Neutrophil (primary cell): ENCODE measurements at regions not wholly inside any gene's neighbourhood (a gene's known extent, or its start where the extent isn't known, plus 50 kb on each side); places are given as distances from the start of the nearest gene placed in this dataset.
"Not testable (repeated sequence)": the region's sequence is repeated elsewhere in the genome, so short reads cannot be mapped to it uniquely, and the experiment has no call there.

ENCODE experiments used
- H3K27ac ChIP-seq: fragments of 200-600 bp; sonication (generic); 2 replicates; pipeline ENCODE4 v1.5.1; 2016; ENCODE audit warnings: mild to moderate bottlenecking, moderate library complexity
- H3K27me3 ChIP-seq: fragments of 200-600 bp; sonication (generic); 2 replicates; pipeline ENCODE4 v1.6.0; 2016; ENCODE audit warnings: mild to moderate bottlenecking
- H3K36me3 ChIP-seq: fragments of 200-600 bp; sonication (generic); 2 replicates; pipeline ENCODE4 v1.5.1; 2017
- H3K4me1 ChIP-seq, 2 experiments: fragments of 200-600 bp in 1 of 2; sonication (generic) in 1 of 2; 1 replicate in 1 of 2; 2 replicates in 1 of 2; pipeline versions ENCODE4 v1.5.1 to v1.6.1; 2013 to 2016; ENCODE audit warnings: low read depth in 1 of 2, low read length in 1 of 2, mild to moderate bottlenecking in 1 of 2, moderate library complexity in 1 of 2; ENCODE audit not compliant: control insufficient read depth in 1 of 2, insufficient read depth in 1 of 2
- H3K4me3 ChIP-seq, 2 experiments: fragments of 200-600 bp in 1 of 2; sonication (generic) in 1 of 2; 1 replicate in 1 of 2; 2 replicates in 1 of 2; pipeline ENCODE4 v1.5.1; 2013 to 2016; ENCODE audit warnings: low read depth in 1 of 2, low read length in 1 of 2, mild to moderate bottlenecking in 1 of 2, moderate library complexity in 1 of 2
- H3K9me3 ChIP-seq: fragments of 200-600 bp; sonication (generic); 2 replicates; pipeline ENCODE4 v1.5.1; 2016
- TF ChIP-seq, protein P1 (sequence below): fragments of 200-600 bp; sonication (generic); IDR thresholded peaks from 2 replicates; pipeline ENCODE4 v1.5.1; 2016; ENCODE audit warnings: antibody characterized with exemption

DNA sequence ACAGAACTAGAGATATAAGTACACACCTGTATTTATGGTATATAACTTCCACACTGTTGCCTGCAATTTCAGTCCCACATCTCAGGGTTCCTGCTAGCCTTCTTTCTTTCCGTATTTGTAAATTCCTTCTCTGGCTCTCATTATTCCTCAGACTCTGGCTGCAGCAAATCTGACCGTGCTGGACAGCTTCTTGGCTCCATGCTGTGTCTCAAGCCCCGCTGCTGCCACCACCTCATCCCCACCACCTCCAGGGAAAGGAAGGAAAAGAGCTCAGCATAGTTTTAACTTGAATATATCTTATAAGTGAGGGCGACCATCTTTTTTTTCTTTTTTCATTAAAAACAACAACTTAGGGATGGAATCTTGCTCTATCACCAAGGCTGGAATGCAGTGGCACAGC lies 155.6 kb upstream of the CXCL13 start:
- TF ChIP-seq, protein P1, sequence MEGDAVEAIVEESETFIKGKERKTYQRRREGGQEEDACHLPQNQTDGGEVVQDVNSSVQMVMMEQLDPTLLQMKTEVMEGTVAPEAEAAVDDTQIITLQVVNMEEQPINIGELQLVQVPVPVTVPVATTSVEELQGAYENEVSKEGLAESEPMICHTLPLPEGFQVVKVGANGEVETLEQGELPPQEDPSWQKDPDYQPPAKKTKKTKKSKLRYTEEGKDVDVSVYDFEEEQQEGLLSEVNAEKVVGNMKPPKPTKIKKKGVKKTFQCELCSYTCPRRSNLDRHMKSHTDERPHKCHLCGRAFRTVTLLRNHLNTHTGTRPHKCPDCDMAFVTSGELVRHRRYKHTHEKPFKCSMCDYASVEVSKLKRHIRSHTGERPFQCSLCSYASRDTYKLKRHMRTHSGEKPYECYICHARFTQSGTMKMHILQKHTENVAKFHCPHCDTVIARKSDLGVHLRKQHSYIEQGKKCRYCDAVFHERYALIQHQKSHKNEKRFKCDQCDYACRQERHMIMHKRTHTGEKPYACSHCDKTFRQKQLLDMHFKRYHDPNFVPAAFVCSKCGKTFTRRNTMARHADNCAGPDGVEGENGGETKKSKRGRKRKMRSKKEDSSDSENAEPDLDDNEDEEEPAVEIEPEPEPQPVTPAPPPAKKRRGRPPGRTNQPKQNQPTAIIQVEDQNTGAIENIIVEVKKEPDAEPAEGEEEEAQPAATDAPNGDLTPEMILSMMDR = no peak
- Histone ChIP-seq H3K4me1 (no peaks in the 10 kb centered on the region), H3K27ac (no peak overlapping the region), H3K9me3 (no peaks in the 10 kb centered on the region), H3K36me3 (no peaks in the 10 kb centered on the region), H3K4me3 (no peak overlapping the region), H3K27me3 (no peaks in the 10 kb centered on the region)

DNA sequence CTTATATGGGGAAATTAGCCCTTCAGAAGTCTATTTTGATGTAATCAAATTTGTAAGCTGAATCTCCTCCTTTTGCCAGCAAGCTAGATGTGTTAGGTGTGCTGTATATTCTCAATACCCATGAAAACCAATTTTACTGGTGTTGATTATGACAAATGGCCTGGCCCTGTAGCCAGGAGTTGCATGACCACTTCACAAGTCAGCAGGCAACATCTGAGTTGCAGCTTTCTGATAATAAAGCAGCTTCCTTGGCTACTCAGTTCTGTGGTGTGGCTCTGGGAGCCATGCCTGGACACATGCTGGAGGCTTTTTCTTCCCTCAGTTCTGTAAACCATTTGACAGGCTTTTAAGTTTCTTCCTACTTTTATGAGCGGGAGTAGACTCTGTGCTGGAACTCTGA lies 154.1 kb upstream of the CXCL13 start:
- no peaks in the 10 kb centered on the region for H3K4me1 ChIP-seq
- H3K27me3 ChIP-seq = no peaks in the 10 kb centered on the region

DNA sequence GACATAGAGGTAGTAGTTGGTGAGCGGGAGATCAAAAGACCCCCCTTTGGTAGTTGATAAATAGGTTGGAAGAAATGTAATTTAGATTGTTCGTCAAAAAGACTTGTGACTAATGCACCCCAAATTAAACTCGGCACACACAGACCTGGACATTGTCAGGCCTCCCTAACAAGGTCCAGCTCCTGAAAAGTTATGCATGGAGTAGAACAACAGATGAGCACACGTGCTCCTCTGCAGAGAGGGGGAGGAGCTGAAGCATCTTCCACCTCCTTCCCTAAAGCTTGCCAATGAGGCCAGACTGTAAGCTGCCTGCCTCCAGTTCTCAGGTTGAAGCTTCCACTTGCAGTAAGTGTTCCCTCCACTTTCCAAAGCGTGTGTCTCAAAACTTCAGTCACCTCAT lies 153.5 kb upstream of the CXCL13 start:
- H3K27ac ChIP-seq, H3K9me3 ChIP-seq, H3K4me1 ChIP-seq, H3K27me3 ChIP-seq, H3K36me3 ChIP-seq, H3K4me3 ChIP-seq: not testable (repeated sequence)

More for the DNA sequence above, 154.1 kb upstream of the CXCL13 start:
- Histone ChIP-seq H3K27ac (no peak overlapping the region), H3K9me3 (no peaks in the 10 kb centered on the region), H3K36me3 (no peaks in the 10 kb centered on the region), H3K4me3 (no peak overlapping the region)
- TF ChIP-seq, protein P1 = no peak

DNA sequence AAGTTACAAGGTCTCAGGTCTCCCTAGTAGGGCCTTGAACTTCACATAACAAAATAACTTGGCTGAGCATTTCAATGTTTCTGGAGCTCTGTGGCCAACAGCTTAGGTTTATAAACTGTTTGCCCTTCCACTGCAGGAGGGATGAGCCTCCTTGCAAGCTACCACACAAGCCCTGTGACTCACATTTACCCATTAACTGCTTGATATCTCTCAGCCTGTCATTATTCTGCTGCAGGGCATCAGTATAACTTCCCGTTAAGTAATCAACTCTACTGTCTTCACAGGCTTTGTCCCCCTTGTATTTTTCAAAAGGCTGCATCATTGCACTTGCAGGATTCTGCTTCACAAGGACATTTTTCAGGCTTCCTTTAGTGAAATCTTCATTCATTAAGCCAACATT lies 151.7 kb upstream of the CXCL13 start:
- no peak overlapping the region for H3K27ac ChIP-seq

DNA sequence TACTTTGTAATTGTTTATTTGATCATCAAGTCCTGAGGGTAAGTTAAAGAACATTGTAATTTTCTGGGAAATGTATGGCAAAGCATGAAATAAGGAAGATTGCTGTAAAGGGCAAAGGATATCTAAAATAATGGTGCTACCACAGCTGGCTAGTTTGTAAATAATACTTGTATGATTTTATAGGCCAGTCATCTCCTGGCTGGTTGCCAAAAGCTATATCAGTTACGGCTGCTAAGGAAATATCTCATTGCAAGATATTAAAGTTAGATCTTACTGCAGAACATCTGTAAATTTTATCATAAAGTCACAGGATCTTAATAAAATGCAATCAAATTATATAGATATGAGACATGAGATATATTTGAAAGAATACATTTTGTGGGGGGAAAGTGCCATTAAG lies 150.8 kb upstream of the CXCL13 start:
- Histone ChIP-seq H3K4me1 (no peaks in the 10 kb centered on the region), H3K9me3 (no peaks in the 10 kb centered on the region), H3K36me3 (no peaks in the 10 kb centered on the region), H3K4me3 (no peak overlapping the region), H3K27me3 (no peaks in the 10 kb centered on the region), H3K27ac (no peak overlapping the region)
- TF ChIP-seq, protein P1 = no peak

More for the DNA sequence above, 151.7 kb upstream of the CXCL13 start:
- Histone ChIP-seq H3K4me3 (no peak overlapping the region), H3K27me3 (no peaks in the 10 kb centered on the region), H3K4me1 (no peaks in the 10 kb centered on the region), H3K9me3 (no peaks in the 10 kb centered on the region), H3K36me3 (no peaks in the 10 kb centered on the region)
- TF ChIP-seq, protein P1 = no peak

DNA sequence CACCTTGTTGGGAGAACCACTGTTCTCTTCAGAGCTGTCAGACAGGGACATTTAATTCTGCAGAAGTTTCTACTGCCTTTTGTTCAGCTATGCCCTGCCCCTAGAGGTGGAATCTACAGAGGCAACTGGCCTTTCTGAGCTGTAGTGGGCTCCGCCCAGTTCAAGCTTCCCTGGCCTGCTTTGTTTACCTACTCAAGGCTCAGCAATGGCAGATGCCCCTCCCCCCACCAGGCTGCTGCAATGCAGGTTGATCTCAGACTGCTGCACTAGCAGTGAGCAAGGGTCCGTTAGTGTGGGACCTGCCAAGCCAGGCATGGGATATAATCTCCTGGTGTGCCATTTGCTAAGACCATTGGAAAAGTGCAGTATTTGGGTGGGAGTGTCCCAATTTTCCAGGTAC lies 141.5 kb upstream of the CXCL13 start:
- H3K4me1 ChIP-seq, H3K27me3 ChIP-seq, H3K4me3 ChIP-seq, H3K9me3 ChIP-seq, H3K36me3 ChIP-seq, H3K27ac ChIP-seq: not testable (repeated sequence)

DNA sequence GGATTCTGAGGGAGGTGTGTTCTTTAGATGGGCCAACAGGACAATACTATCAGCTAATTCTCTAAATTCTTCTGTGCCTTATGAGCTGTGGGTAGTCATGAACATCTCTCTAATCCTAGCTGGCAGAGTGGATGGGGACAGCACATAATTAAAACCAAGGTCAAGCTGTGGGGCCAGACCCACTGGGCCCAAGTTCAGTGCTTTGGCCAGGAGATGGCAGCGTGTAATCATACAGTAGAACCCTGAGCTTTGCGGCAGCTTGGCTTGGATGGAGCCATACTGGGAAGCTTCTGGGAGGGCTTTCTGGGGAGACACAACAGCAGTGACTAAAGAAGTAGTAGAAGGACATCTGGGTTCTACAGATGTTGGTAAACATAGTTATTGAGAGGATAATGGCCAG lies 140.3 kb upstream of the CXCL13 start:
- H3K27me3 ChIP-seq = no peaks in the 10 kb centered on the region
- H3K27ac ChIP-seq = no peak overlapping the region
- H3K4me1 ChIP-seq = no peaks in the 10 kb centered on the region
- TF ChIP-seq, protein P1 = no peak
- H3K9me3 ChIP-seq = no peaks in the 10 kb centered on the region
- no peaks in the 10 kb centered on the region for H3K36me3 ChIP-seq
- H3K4me3 ChIP-seq = no peak overlapping the region
